K562 (cell line): ENCODE measurements at regions not wholly inside any gene's neighbourhood (a gene's known extent, or its start where the extent isn't known, plus 50 kb on each side); places are given as distances from the start of the nearest gene placed in this dataset.

Experiments used
- NRF1 ChIP-seq, 2 experiments: fragments of 450-650 bp; IDR thresholded peaks in 1 of 2; conservative IDR thresholded peaks in 1 of 2; 2 replicates each; pipeline ENCODE4 v1.6.1; 2014; ENCODE audit warnings: mild to moderate bottlenecking in 2 of 2
- RAD51 ChIP-seq: fragments of 450-650 bp; IDR thresholded peaks from 2 replicates; pipeline ENCODE4 v1.7.1; 2016; ENCODE audit warnings: low read depth, mild to moderate bottlenecking, borderline replicate concordance
- ZSCAN32 ChIP-seq: fragments of 450-650 bp; formaldehyde crosslinking; IDR thresholded peaks from 2 replicates; pipeline ENCODE4 v1.4.0; 2020; ENCODE audit warnings: mild to moderate bottlenecking, moderate library complexity
- TF ChIP-seq, protein P1 (sequence below): sonication (generic); formaldehyde crosslinking; IDR thresholded peaks from 2 replicates; pipeline ENCODE4 v1.8.1; 2023; ENCODE audit warnings: missing genetic modification reagents, mild to moderate bottlenecking, borderline replicate concordance
- TF ChIP-seq, protein P2 (sequence below): fragments of 250-450 bp; sonication (Bioruptor Pico); IDR thresholded peaks from 2 replicates; pipeline ENCODE4 v1.8.0; 2022; ENCODE audit warnings: moderate library complexity, mild to moderate bottlenecking, inconsistent platforms

DNA sequence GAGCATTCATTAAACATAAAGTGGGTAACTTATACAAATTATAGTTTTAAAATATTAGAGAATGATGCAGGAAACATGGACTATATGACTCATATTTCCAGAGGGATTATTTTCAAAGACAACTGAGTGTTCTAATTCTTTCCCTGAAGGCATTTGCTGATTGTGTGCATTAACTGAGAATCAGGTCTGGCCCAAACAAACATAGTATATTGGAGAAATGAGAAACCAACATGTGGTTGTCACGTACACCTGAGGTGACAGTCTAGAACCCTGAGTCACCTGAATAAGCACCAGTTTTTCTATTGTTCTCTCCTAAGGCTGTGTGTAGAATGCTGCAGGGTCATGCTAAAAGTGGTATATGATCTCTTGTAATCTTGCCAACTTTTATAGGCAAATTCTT lies 1125.7 kb downstream of the XPNPEP1 start (continued):
- TF ChIP-seq, protein P1, sequence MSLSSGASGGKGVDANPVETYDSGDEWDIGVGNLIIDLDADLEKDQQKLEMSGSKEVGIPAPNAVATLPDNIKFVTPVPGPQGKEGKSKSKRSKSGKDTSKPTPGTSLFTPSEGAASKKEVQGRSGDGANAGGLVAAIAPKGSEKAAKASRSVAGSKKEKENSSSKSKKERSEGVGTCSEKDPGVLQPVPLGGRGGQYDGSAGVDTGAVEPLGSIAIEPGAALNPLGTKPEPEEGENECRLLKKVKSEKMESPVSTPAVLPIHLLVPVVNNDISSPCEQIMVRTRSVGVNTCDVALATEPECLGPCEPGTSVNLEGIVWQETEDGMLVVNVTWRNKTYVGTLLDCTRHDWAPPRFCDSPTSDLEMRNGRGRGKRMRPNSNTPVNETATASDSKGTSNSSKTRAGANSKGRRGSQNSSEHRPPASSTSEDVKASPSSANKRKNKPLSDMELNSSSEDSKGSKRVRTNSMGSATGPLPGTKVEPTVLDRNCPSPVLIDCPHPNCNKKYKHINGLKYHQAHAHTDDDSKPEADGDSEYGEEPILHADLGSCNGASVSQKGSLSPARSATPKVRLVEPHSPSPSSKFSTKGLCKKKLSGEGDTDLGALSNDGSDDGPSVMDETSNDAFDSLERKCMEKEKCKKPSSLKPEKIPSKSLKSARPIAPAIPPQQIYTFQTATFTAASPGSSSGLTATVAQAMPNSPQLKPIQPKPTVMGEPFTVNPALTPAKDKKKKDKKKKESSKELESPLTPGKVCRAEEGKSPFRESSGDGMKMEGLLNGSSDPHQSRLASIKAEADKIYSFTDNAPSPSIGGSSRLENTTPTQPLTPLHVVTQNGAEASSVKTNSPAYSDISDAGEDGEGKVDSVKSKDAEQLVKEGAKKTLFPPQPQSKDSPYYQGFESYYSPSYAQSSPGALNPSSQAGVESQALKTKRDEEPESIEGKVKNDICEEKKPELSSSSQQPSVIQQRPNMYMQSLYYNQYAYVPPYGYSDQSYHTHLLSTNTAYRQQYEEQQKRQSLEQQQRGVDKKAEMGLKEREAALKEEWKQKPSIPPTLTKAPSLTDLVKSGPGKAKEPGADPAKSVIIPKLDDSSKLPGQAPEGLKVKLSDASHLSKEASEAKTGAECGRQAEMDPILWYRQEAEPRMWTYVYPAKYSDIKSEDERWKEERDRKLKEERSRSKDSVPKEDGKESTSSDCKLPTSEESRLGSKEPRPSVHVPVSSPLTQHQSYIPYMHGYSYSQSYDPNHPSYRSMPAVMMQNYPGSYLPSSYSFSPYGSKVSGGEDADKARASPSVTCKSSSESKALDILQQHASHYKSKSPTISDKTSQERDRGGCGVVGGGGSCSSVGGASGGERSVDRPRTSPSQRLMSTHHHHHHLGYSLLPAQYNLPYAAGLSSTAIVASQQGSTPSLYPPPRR (CRISPR knock-in tag): no peak
- TF ChIP-seq RAD51 (no peak), NRF1 (conservative IDR thresholded peaks at IDR 0.05 in 1 of 2, IDR thresholded peaks at IDR 0.05 in 1 of 2) (no peak), ZSCAN32 (no peak)
- TF ChIP-seq, protein P2, sequence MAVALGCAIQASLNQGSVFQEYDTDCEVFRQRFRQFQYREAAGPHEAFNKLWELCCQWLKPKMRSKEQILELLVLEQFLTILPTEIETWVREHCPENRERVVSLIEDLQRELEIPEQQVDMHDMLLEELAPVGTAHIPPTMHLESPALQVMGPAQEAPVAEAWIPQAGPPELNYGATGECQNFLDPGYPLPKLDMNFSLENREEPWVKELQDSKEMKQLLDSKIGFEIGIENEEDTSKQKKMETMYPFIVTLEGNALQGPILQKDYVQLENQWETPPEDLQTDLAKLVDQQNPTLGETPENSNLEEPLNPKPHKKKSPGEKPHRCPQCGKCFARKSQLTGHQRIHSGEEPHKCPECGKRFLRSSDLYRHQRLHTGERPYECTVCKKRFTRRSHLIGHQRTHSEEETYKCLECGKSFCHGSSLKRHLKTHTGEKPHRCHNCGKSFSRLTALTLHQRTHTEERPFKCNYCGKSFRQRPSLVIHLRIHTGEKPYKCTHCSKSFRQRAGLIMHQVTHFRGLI: no peak
